Spleen (tissue), 7 donors: ENCODE measurements at regions not wholly inside any gene's neighbourhood (a gene's known extent, or its start where the extent isn't known, plus 50 kb on each side); places are given as distances from the start of the nearest gene placed in this dataset.

Source experiments
- POLR2AphosphoS5 ChIP-seq, 3 donors: sonication (generic); formaldehyde crosslinking; IDR thresholded peaks; one replicate each; pipeline ENCODE4 v1.5.1; 2017; ENCODE audit warnings: antibody characterized with exemption in 3 of 3
- TF ChIP-seq, protein P1 (sequence below), 11 experiments: fragments of 200-600 bp in 7 of 11; fragments of 450-650 bp in 4 of 11; sonication (generic) in 4 of 11; IDR thresholded peaks in 8 of 11; conservative IDR thresholded peaks in 3 of 11; 1 replicate in 7 of 11; 2 replicates in 4 of 11; pipeline versions ENCODE4 v1.4.0 to v1.8.0; 2016 to 2021; ENCODE audit warnings: antibody characterized with exemption in 11 of 11, inconsistent platforms in 4 of 11, mild to moderate bottlenecking in 1 of 11
- donor health status: DM: no; HTN: no; CAD: no; lungs with moderate emphysema.
- donor health status: DM: no; HTN: no; CAD: no.
- donor health status: DM: no; HTN: no; CAD: no.

DNA sequence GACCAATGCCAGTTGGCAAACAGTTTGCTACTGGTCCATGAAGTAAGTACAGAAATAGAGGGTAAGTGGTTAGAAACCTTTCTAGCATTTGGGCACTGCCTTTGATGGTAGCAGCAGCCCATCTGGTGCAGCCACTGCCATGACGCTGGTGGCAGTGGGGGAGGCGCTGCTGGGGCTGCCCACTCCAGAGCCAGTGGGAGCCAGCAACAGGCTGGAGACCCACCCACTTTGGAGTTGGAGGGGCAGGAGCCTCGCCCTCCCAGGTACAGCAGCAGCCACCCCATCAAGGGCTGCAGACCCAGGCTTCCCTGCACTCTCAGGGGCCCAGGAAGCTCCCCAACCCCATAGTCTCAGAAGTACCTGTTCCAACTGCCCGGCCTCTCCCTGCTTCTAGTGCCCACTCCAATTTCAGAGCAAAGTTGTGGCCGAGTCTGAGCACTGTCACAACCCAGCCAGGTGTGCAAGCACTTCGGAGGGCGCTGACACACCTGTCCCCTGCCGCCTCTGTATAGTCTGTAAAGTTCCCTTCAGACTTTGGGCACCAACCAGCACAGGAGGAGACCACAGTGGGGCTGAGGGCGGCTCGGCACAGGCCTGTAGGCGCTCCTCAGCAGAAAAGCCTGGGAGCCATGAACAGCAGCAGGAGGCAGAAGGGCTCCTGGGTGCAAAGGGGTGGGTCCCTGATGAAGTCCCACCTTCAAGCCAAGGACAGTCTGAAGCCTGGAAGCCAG, 125.6 kb upstream of the CCDC150 start:
- TF ChIP-seq, protein P1, sequence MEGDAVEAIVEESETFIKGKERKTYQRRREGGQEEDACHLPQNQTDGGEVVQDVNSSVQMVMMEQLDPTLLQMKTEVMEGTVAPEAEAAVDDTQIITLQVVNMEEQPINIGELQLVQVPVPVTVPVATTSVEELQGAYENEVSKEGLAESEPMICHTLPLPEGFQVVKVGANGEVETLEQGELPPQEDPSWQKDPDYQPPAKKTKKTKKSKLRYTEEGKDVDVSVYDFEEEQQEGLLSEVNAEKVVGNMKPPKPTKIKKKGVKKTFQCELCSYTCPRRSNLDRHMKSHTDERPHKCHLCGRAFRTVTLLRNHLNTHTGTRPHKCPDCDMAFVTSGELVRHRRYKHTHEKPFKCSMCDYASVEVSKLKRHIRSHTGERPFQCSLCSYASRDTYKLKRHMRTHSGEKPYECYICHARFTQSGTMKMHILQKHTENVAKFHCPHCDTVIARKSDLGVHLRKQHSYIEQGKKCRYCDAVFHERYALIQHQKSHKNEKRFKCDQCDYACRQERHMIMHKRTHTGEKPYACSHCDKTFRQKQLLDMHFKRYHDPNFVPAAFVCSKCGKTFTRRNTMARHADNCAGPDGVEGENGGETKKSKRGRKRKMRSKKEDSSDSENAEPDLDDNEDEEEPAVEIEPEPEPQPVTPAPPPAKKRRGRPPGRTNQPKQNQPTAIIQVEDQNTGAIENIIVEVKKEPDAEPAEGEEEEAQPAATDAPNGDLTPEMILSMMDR (IDR thresholded peaks at IDR 0.05 in 8 of 11, conservative IDR thresholded peaks at IDR 0.05 in 3 of 11): no peak
- TF ChIP-seq POLR2AphosphoS5 (IDR thresholded peaks at IDR 0.05): no peak
